GM18868 (cell line): ENCODE measurements at regions not wholly inside any gene's neighbourhood (a gene's known extent, or its start where the extent isn't known, plus 50 kb on each side); places are given as distances from the start of the nearest gene placed in this dataset.
"Not testable (repeated sequence)": the region's sequence is repeated elsewhere in the genome, so short reads cannot be mapped to it uniquely, and the experiment has no call there.

ENCODE experiments used
- ATAC-seq: cut with Tn5 transposase; IDR thresholded peaks from one replicate; pipeline ENCODE4 v1.9.1; 2021; ENCODE audit warnings: mild to moderate bottlenecking, moderate library complexity; ENCODE audit not compliant: unreplicated experiment

- no peak for ATAC-seq
Observed at GRCh38 chr5:174529925-174530681, 194.3 kb upstream of the MSX2 start.

GRCh38 chr5:174531782-174532191, 192.6 kb upstream of the MSX2 start:
- no peak for ATAC-seq

- ATAC-seq: no peak
Observed at GRCh38 chr5:174532455-174533453, 191.6 kb upstream of the MSX2 start.

- ATAC-seq: no peak
Observed at GRCh38 chr5:174533751-174534241, 190.6 kb upstream of the MSX2 start.

GRCh38 chr5:174535669-174536068, 188.7 kb upstream of the MSX2 start:
- ATAC-seq: no peak

GRCh38 chr5:174539823-174540222, 184.6 kb upstream of the MSX2 start:
- not testable (repeated sequence) for ATAC-seq

GRCh38 chr5:174542037-174542436, 182.3 kb upstream of the MSX2 start:
- ATAC-seq: no peak

- no peak for ATAC-seq
Observed at GRCh38 chr5:174542471-174542870, 181.9 kb upstream of the MSX2 start.

GRCh38 chr5:174545926-174546325, 178.5 kb upstream of the MSX2 start:
- ATAC-seq: no peak

GRCh38 chr5:174547814-174548213, 176.6 kb upstream of the MSX2 start:
- no peak for ATAC-seq

GRCh38 chr5:174549254-174549653, 175.1 kb upstream of the MSX2 start:
- ATAC-seq: no peak

GRCh38 chr5:174550026-174550425, 174.4 kb upstream of the MSX2 start:
- ATAC-seq: no peak

- ATAC-seq: no peak
Observed at GRCh38 chr5:174552428-174552827, 172.0 kb upstream of the MSX2 start.

- ATAC-seq: no peak
Observed at GRCh38 chr5:174553556-174553955, 170.8 kb upstream of the MSX2 start.

- no peak for ATAC-seq
Observed at GRCh38 chr5:174555726-174556125, 168.7 kb upstream of the MSX2 start.

GRCh38 chr5:174556756-174557155, 167.6 kb upstream of the MSX2 start:
- ATAC-seq: no peak

- no peak for ATAC-seq
Observed at GRCh38 chr5:174558190-174558589, 166.2 kb upstream of the MSX2 start.

- no peak for ATAC-seq
Observed at GRCh38 chr5:174559141-174559540, 165.2 kb upstream of the MSX2 start.

- no peak for ATAC-seq
Observed at GRCh38 chr5:174559566-174560090, 164.8 kb upstream of the MSX2 start.

- no peak for ATAC-seq
Observed at GRCh38 chr5:174560861-174561260, 163.5 kb upstream of the MSX2 start.

- ATAC-seq: not testable (repeated sequence)
Observed at GRCh38 chr5:174563040-174563439, 161.3 kb upstream of the MSX2 start.
